ENCODE measurements at regions not wholly inside any gene's neighbourhood (a gene's known extent, or its start where the extent isn't known, plus 50 kb on each side); places are given as distances from the start of the nearest gene placed in this dataset.

DNA sequence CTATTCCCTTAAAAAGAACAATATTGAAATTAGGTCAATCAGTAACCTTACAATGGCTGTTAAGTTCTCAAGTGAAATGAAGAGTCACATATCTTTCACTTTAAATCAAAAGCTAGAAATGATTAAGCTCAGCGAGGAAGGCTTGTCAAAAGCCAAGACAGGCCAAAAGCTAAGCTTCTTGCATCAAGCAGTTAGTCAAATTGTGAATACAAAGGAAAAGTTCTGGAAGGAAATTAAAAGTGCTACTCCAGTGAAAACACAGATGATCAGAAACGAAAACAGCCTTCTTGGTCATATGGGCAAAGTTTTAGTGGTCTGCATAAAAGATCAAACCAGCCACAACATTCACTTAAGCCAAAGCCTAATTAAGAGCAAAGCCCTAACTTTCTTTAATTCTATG, 402.6 kb upstream of the ZEB2 start:
- no peak for TF ChIP-seq POLR2A (IDR thresholded peaks at IDR 0.05)
- TF ChIP-seq CTCF (IDR thresholded peaks at IDR 0.05): no peak
